GM19438 (cell line): ENCODE measurements at regions not wholly inside any gene's neighbourhood (a gene's known extent, or its start where the extent isn't known, plus 50 kb on each side); places are given as distances from the start of the nearest gene placed in this dataset.
"Not testable (repeated sequence)": the region's sequence is repeated elsewhere in the genome, so short reads cannot be mapped to it uniquely, and the experiment has no call there.

Experiments
- ATAC-seq: cut with Tn5 transposase; IDR thresholded peaks from one replicate; pipeline ENCODE4 v1.9.1; 2021; ENCODE audit warnings: low read depth; ENCODE audit not compliant: unreplicated experiment

- ATAC-seq = no peak
Measured at GRCh38 chr13:78168981-78169380, 250.3 kb upstream of the EDNRB start.

- ATAC-seq = no peak
Measured at GRCh38 chr13:78161266-78161665, 242.6 kb upstream of the EDNRB start.

- ATAC-seq = no peak
Measured at GRCh38 chr13:78160793-78161192, 242.2 kb upstream of the EDNRB start.

GRCh38 chr13:78152415-78152814 lies 233.8 kb upstream of the EDNRB start:
- ATAC-seq = no peak

GRCh38 chr13:78147905-78148304 lies 229.3 kb upstream of the EDNRB start:
- ATAC-seq = no peak

GRCh38 chr13:78145276-78145675 lies 226.6 kb upstream of the EDNRB start:
- no peak for ATAC-seq

- no peak for ATAC-seq
Measured at GRCh38 chr13:78139765-78140164, 221.1 kb upstream of the EDNRB start.

GRCh38 chr13:78138756-78139155 lies 220.1 kb upstream of the EDNRB start:
- no peak for ATAC-seq

- peak; percentile 90 for ATAC-seq
Measured at GRCh38 chr13:78137404-78138142, 218.9 kb upstream of the EDNRB start.

- no peak for ATAC-seq
Measured at GRCh38 chr13:78136966-78137365, 218.3 kb upstream of the EDNRB start.

- ATAC-seq = no peak
Measured at GRCh38 chr13:78133511-78133910, 214.9 kb upstream of the EDNRB start.

GRCh38 chr13:78131811-78132210 lies 213.2 kb upstream of the EDNRB start:
- ATAC-seq = no peak

- no peak for ATAC-seq
Measured at GRCh38 chr13:78131346-78131745, 212.7 kb upstream of the EDNRB start.

- ATAC-seq = no peak
Measured at GRCh38 chr13:78129823-78130222, 211.2 kb upstream of the EDNRB start.

GRCh38 chr13:78129359-78129758 lies 210.7 kb upstream of the EDNRB start:
- no peak for ATAC-seq

GRCh38 chr13:78121459-78122348 lies 203.1 kb upstream of the EDNRB start:
- ATAC-seq = peak; percentile 56

- ATAC-seq = no peak
Measured at GRCh38 chr13:78121001-78121400, 202.4 kb upstream of the EDNRB start.

GRCh38 chr13:78120144-78120543 lies 201.5 kb upstream of the EDNRB start:
- not testable (repeated sequence) for ATAC-seq

GRCh38 chr13:78117070-78117469 lies 198.4 kb upstream of the EDNRB start:
- not testable (repeated sequence) for ATAC-seq

- ATAC-seq = no peak
Measured at GRCh38 chr13:78105656-78106055, 187.0 kb upstream of the EDNRB start.

GRCh38 chr13:78103936-78104335 lies 185.3 kb upstream of the EDNRB start:
- ATAC-seq = no peak

GRCh38 chr13:78102741-78103140 lies 184.1 kb upstream of the EDNRB start:
- ATAC-seq = no peak
